ENCODE measurements at regions not wholly inside any gene's neighbourhood (a gene's known extent, or its start where the extent isn't known, plus 50 kb on each side); places are given as distances from the start of the nearest gene placed in this dataset.
A peak's percentile ranks its signal among the peaks of the same experiment; 100 is the strongest.

DNA sequence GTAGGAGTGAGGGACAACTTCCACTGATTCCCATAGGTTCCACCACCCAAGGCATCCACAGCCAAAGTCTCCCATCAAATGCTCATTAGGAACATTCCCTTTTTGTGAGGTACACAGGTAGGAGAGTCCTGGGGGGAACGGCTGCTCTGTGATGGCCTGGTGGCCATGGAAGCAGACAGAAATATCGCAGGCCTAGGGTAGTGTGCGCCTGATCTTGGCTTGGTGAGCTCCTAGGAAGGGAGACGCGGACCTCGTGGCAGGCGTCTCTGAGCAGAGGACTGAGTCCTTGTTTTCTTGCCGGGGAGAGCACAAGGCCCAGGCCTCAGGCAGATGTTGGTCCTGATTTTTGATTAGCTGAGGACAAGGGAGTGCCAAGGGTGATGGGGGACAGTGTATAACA lies 99.5 kb downstream of the SNRPN start:
- H3K9me3 ChIP-seq (ENCODE audit: control insufficient read depth, low read length), result peaks cover 100% of the 10 kb centered on the region
- H3K23ac ChIP-seq (ENCODE audit: low read length in 2 of 2), result no peak overlapping the region
- WGBS, result 94% methylated on average over 8 of the region's 8 CpGs
- H3K27me3 ChIP-seq (ENCODE audit: control insufficient read depth in 1 of 2, insufficient read depth in 1 of 2, low read length in 2 of 2), result no peaks in the 10 kb centered on the region
- H3K27ac ChIP-seq (ENCODE audit: low read length, poor library complexity, severe bottlenecking), result no peak overlapping the region
- no peak for DNase-seq
- no peak overlapping the region for H2BK15ac ChIP-seq (ENCODE audit: low read depth, poor library complexity, severe bottlenecking)
- H2BK5ac ChIP-seq (ENCODE audit: low read depth, low read length, poor library complexity, severe bottlenecking), result no peak overlapping the region
- no peak overlapping the region for H3K9ac ChIP-seq (ENCODE audit: low read length)
- H4K91ac ChIP-seq (ENCODE audit: low read length), result no peak overlapping the region
- no peak overlapping the region for H3K14ac ChIP-seq (ENCODE audit: low read length in 2 of 2)
- no peaks in the 10 kb centered on the region for H3K4me1 ChIP-seq (ENCODE audit: control insufficient read depth, insufficient read depth, low read depth, low read length)
- H2BK120ac ChIP-seq (ENCODE audit: low read depth, low read length), result no peak overlapping the region
- H3K4ac ChIP-seq (ENCODE audit: low read depth in 1 of 2, low read length in 2 of 2), result no peak overlapping the region
- H3K36me3 ChIP-seq (ENCODE audit: control insufficient read depth in 1 of 2, insufficient read depth in 2 of 2, low read depth in 1 of 2, low read length in 2 of 2), result peaks cover 95 to 98% of the 10 kb centered on the region in 2 experiments
- no peak overlapping the region for H2BK12ac ChIP-seq (ENCODE audit: low read length in 2 of 2)
- H2AFZ ChIP-seq (ENCODE audit: low read depth, low read length), result no peak overlapping the region
- peak overlapping the region in 1 of 2 experiments; percentile 41 for H3K4me3 ChIP-seq (ENCODE audit: insufficient read depth in 1 of 2, low read depth in 1 of 2, low read length in 2 of 2)
- H2AK5ac ChIP-seq (ENCODE audit: low read length, severe bottlenecking), result no peak overlapping the region
- H4K8ac ChIP-seq (ENCODE audit: low read length), result no peak overlapping the region
- peaks cover 6% of the 10 kb centered on the region for H3K79me1 ChIP-seq (replicated peaks; ENCODE audit: low read length, poor library complexity, severe bottlenecking)
- no peak overlapping the region for H3K4me2 ChIP-seq (ENCODE audit: low read length, poor library complexity, severe bottlenecking)
- H3K18ac ChIP-seq (ENCODE audit: low read depth in 1 of 2, low read length in 2 of 2), result no peak overlapping the region

DNA sequence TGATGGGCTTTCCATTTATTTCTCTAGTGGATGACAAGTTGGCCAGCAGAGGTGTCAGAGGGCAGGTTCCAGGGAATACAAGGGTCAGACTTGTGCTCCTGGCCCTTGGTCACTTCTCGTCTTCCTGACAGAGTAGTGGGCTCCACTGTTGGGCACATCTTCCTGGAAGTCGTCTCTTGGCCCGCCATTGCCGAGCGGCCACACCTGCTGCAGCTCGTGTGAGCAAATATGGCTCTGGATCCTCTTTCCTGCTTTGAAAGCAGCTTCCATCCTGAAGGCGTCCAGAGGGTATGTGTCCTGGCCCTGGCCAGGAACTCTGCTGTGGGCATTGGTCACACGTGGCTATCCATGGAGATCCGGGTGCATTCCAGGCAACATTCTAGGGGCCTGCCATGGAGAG lies 100.2 kb downstream of the SNRPN start:
- Histone ChIP-seq H2BK15ac (ENCODE audit: low read depth, poor library complexity, severe bottlenecking) (no peak overlapping the region), H3K23ac (ENCODE audit: low read length in 2 of 2) (no peak overlapping the region), H3K4me2 (ENCODE audit: low read length, poor library complexity, severe bottlenecking) (no peak overlapping the region), H4K8ac (ENCODE audit: low read length) (no peak overlapping the region), H3K18ac (ENCODE audit: low read depth in 1 of 2, low read length in 2 of 2) (no peak overlapping the region), H3K79me1 (replicated peaks; ENCODE audit: low read length, poor library complexity, severe bottlenecking) (peaks cover 6% of the 10 kb centered on the region), H2AK5ac (ENCODE audit: low read length, severe bottlenecking) (no peak overlapping the region), H3K9me3 (ENCODE audit: control insufficient read depth, low read length) (peaks cover 100% of the 10 kb centered on the region), H2AFZ (ENCODE audit: low read depth, low read length) (no peak overlapping the region), H3K4me1 (ENCODE audit: control insufficient read depth, insufficient read depth, low read depth, low read length) (no peaks in the 10 kb centered on the region), H3K9ac (ENCODE audit: low read length) (no peak overlapping the region), H3K27me3 (ENCODE audit: control insufficient read depth in 1 of 2, insufficient read depth in 1 of 2, low read length in 2 of 2) (no peaks in the 10 kb centered on the region), H4K91ac (ENCODE audit: low read length) (no peak overlapping the region), H2BK5ac (ENCODE audit: low read depth, low read length, poor library complexity, severe bottlenecking) (no peak overlapping the region), H3K27ac (ENCODE audit: low read length, poor library complexity, severe bottlenecking) (no peak overlapping the region), H2BK12ac (ENCODE audit: low read length in 2 of 2) (no peak overlapping the region), H3K14ac (ENCODE audit: low read length in 2 of 2) (no peak overlapping the region), H2BK120ac (ENCODE audit: low read depth, low read length) (no peak overlapping the region), H3K4ac (ENCODE audit: low read depth in 1 of 2, low read length in 2 of 2) (no peak overlapping the region), H3K4me3 (ENCODE audit: insufficient read depth in 1 of 2, low read depth in 1 of 2, low read length in 2 of 2) (peak overlapping the region in 1 of 2 experiments; percentile 49), H3K36me3 (ENCODE audit: control insufficient read depth in 1 of 2, insufficient read depth in 2 of 2, low read depth in 1 of 2, low read length in 2 of 2) (peaks cover 99 to 100% of the 10 kb centered on the region in 2 experiments)
- 87% methylated on average over 9 of the region's 9 CpGs for WGBS
- no peak for DNase-seq

- no peak overlapping the region for H3K14ac ChIP-seq (ENCODE audit: low read length in 2 of 2)
- H3K23ac ChIP-seq (ENCODE audit: low read length in 2 of 2), result no peak overlapping the region
- DNase-seq, result no peak
- no peak overlapping the region for H2BK120ac ChIP-seq (ENCODE audit: low read depth, low read length)
- H4K8ac ChIP-seq (ENCODE audit: low read length), result no peak overlapping the region
- no peak overlapping the region for H2BK12ac ChIP-seq (ENCODE audit: low read length in 2 of 2)
- no peak overlapping the region for H2BK5ac ChIP-seq (ENCODE audit: low read depth, low read length, poor library complexity, severe bottlenecking)
- WGBS, result 92% methylated on average over 9 of the region's 9 CpGs
- H3K18ac ChIP-seq (ENCODE audit: low read depth in 1 of 2, low read length in 2 of 2), result no peak overlapping the region
- no peak overlapping the region for H4K91ac ChIP-seq (ENCODE audit: low read length)
- no peak overlapping the region for H2AK5ac ChIP-seq (ENCODE audit: low read length, severe bottlenecking)
- no peak overlapping the region for H3K9ac ChIP-seq (ENCODE audit: low read length)
- H3K79me1 ChIP-seq (replicated peaks; ENCODE audit: low read length, poor library complexity, severe bottlenecking), result peaks cover 5% of the 10 kb centered on the region
- H3K9me3 ChIP-seq (ENCODE audit: control insufficient read depth, low read length), result peaks cover 100% of the 10 kb centered on the region
- peaks cover 99 to 100% of the 10 kb centered on the region in 2 experiments for H3K36me3 ChIP-seq (ENCODE audit: control insufficient read depth in 1 of 2, insufficient read depth in 2 of 2, low read depth in 1 of 2, low read length in 2 of 2)
- H3K4me3 ChIP-seq (ENCODE audit: insufficient read depth in 1 of 2, low read depth in 1 of 2, low read length in 2 of 2), result peak overlapping the region in 1 of 2 experiments; percentile 49
- no peak overlapping the region for H3K4ac ChIP-seq (ENCODE audit: low read depth in 1 of 2, low read length in 2 of 2)
- no peaks in the 10 kb centered on the region for H3K27me3 ChIP-seq (ENCODE audit: control insufficient read depth in 1 of 2, insufficient read depth in 1 of 2, low read length in 2 of 2)
- no peak overlapping the region for H3K4me2 ChIP-seq (ENCODE audit: low read length, poor library complexity, severe bottlenecking)
- no peak overlapping the region for H2AFZ ChIP-seq (ENCODE audit: low read depth, low read length)
- no peaks in the 10 kb centered on the region for H3K4me1 ChIP-seq (ENCODE audit: control insufficient read depth, insufficient read depth, low read depth, low read length)
- H2BK15ac ChIP-seq (ENCODE audit: low read depth, poor library complexity, severe bottlenecking), result no peak overlapping the region
- H3K27ac ChIP-seq (ENCODE audit: low read length, poor library complexity, severe bottlenecking), result no peak overlapping the region
These were observed 100.7 kb downstream of the SNRPN start for GRCh38 chr15:25055356-25056068.

DNA sequence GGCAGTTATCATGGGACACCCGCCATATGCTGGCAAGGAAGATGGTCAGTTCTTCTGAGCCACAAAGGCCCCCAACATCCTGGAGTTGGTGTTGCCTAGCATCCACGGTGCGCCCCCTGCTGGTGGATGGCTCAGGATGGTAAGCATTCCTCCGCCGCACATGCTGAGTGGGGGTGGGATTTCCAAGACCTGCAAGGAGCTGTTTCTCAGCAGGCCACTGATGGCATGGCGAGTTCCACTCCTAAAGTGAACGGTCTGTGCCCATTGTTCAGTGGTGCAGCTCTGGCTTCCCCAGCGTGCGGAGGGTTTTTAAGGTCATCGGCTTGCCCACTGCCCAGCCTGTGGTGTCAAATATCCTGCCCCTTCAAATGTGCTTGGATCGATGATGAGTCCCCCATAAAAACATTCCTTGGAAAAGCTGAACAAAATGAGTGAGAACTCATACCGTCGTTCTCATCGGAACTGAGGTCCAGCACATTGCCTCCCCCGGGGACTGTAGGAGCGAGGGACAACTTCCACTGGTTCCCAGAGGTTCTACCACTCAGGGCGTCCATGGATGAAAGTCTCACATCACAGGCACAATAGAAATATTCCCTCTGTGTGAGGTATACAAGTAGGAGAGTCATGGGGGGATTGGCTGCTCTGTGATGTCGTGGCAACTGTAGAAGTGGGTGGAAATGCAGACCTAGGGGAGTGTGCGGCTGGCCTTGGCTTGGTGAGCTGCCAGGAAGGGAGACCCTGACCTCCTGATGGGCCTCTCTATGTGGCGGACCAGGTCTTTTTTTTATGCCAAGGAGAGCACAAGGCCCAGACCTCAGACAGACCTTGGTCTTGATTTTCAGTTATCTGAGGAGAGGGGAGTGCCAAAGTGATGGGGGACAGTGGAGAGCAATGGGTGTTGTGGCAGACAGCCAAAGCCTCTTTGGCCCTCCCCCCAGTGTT lies 102.0 kb downstream of the SNRPN start:
- H3K4me1 ChIP-seq (ENCODE audit: control insufficient read depth, insufficient read depth, low read depth, low read length), result no peaks in the 10 kb centered on the region
- H2AK5ac ChIP-seq (ENCODE audit: low read length, severe bottlenecking), result no peak overlapping the region
- H2BK120ac ChIP-seq (ENCODE audit: low read depth, low read length), result no peak overlapping the region
- peak overlapping the region in 1 of 2 experiments; percentile 49 for H3K4me3 ChIP-seq (ENCODE audit: insufficient read depth in 1 of 2, low read depth in 1 of 2, low read length in 2 of 2)
- no peak overlapping the region for H2AFZ ChIP-seq (ENCODE audit: low read depth, low read length)
- H3K27me3 ChIP-seq (ENCODE audit: control insufficient read depth in 1 of 2, insufficient read depth in 1 of 2, low read length in 2 of 2), result no peaks in the 10 kb centered on the region
- no peak overlapping the region for H3K18ac ChIP-seq (ENCODE audit: low read depth in 1 of 2, low read length in 2 of 2)
- H3K4ac ChIP-seq (ENCODE audit: low read depth in 1 of 2, low read length in 2 of 2), result no peak overlapping the region
- no peak for DNase-seq
- peaks cover 100% of the 10 kb centered on the region for H3K9me3 ChIP-seq (ENCODE audit: control insufficient read depth, low read length)
- H3K14ac ChIP-seq (ENCODE audit: low read length in 2 of 2), result no peak overlapping the region
- H2BK15ac ChIP-seq (ENCODE audit: low read depth, poor library complexity, severe bottlenecking), result no peak overlapping the region
- H3K79me1 ChIP-seq (replicated peaks; ENCODE audit: low read length, poor library complexity, severe bottlenecking), result peaks cover 5% of the 10 kb centered on the region
- H4K8ac ChIP-seq (ENCODE audit: low read length), result no peak overlapping the region
- H4K91ac ChIP-seq (ENCODE audit: low read length), result no peak overlapping the region
- H3K36me3 ChIP-seq (ENCODE audit: control insufficient read depth in 1 of 2, insufficient read depth in 2 of 2, low read depth in 1 of 2, low read length in 2 of 2), result peaks cover 99 to 100% of the 10 kb centered on the region in 2 experiments
- no peak overlapping the region for H3K23ac ChIP-seq (ENCODE audit: low read length in 2 of 2)
- no peak overlapping the region for H2BK12ac ChIP-seq (ENCODE audit: low read length in 2 of 2)
- H3K4me2 ChIP-seq (ENCODE audit: low read length, poor library complexity, severe bottlenecking), result no peak overlapping the region
- H2BK5ac ChIP-seq (ENCODE audit: low read depth, low read length, poor library complexity, severe bottlenecking), result no peak overlapping the region
- H3K9ac ChIP-seq (ENCODE audit: low read length), result no peak overlapping the region
- no peak overlapping the region for H3K27ac ChIP-seq (ENCODE audit: low read length, poor library complexity, severe bottlenecking)
- 89% methylated on average over 19 of the region's 20 CpGs for WGBS
